Neuronal stem cell (in vitro differentiated cells): ENCODE measurements at regions not wholly inside any gene's neighbourhood (a gene's known extent, or its start where the extent isn't known, plus 50 kb on each side); places are given as distances from the start of the nearest gene placed in this dataset.

Experiments used
- DNase-seq: peaks from one replicate; pipeline ENCODE4 v3.0.0-alpha.2; 2013; ENCODE audit warnings: low spot score
- H2AFZ ChIP-seq: one replicate; pipeline ENCODE4 v1.6.1; 2013; ENCODE audit warnings: mild to moderate bottlenecking, low read length, inconsistent platforms
- H2AK5ac ChIP-seq: 2 replicates; pipeline ENCODE4 v1.6.1; 2013; ENCODE audit warnings: low read depth, mild to moderate bottlenecking, inconsistent platforms, low read length, moderate library complexity, mixed read lengths
- H2BK120ac ChIP-seq: 2 replicates; pipeline ENCODE4 v1.6.1; 2013; ENCODE audit warnings: low read depth, mild to moderate bottlenecking, inconsistent platforms, low read length, moderate library complexity, mixed read lengths
- H2BK12ac ChIP-seq: one replicate; pipeline ENCODE4 v1.6.1; 2013; ENCODE audit warnings: low read length, inconsistent platforms
- H2BK15ac ChIP-seq: 2 replicates; pipeline ENCODE4 v1.6.1; 2013; ENCODE audit warnings: mild to moderate bottlenecking, low read length, inconsistent platforms, mixed read lengths
- H2BK5ac ChIP-seq: one replicate; pipeline ENCODE4 v1.6.1; 2013; ENCODE audit warnings: inconsistent platforms, mild to moderate bottlenecking, low read length, moderate library complexity
- H3K14ac ChIP-seq: one replicate; pipeline ENCODE4 v1.6.1; 2013; ENCODE audit warnings: low read length, inconsistent platforms
- H3K18ac ChIP-seq: 2 replicates; pipeline ENCODE4 v1.6.1; 2013; ENCODE audit warnings: low read length, inconsistent platforms
- H3K23ac ChIP-seq: 2 replicates; pipeline ENCODE4 v1.6.1; 2013; ENCODE audit warnings: low read depth, mild to moderate bottlenecking, mixed read lengths, low read length, inconsistent platforms; ENCODE audit not compliant: poor library complexity
- H3K27ac ChIP-seq: replicated peaks from 3 replicates; pipeline ENCODE4 v1.5.1; 2013; ENCODE audit warnings: low read length, inconsistent platforms
- H3K27me3 ChIP-seq, 3 experiments: 2 replicates each; pipeline ENCODE4 v1.6.1; 2013; ENCODE audit warnings: low read length in 3 of 3, mild to moderate bottlenecking in 2 of 3, inconsistent platforms in 1 of 3, low read depth in 1 of 3, mixed read lengths in 1 of 3, moderate library complexity in 1 of 3; ENCODE audit not compliant: control insufficient read depth in 3 of 3, insufficient read depth in 3 of 3
- H3K36me3 ChIP-seq, 2 donors: replicated peaks in 1 of 2; 2 replicates each; pipeline ENCODE4 v1.6.1; 2013; ENCODE audit warnings: low read length in 2 of 2; ENCODE audit not compliant: control insufficient read depth in 2 of 2, insufficient read depth in 2 of 2
- H3K4ac ChIP-seq: 2 replicates; pipeline ENCODE4 v1.6.1; 2013; ENCODE audit warnings: inconsistent platforms, mild to moderate bottlenecking, low read length, moderate library complexity
- H3K4me1 ChIP-seq, 2 donors: 1 replicate in 1 of 2; 2 replicates in 1 of 2; pipeline ENCODE4 v1.6.1; 2013; ENCODE audit warnings: low read length in 2 of 2, low read depth in 1 of 2; ENCODE audit not compliant: control insufficient read depth in 2 of 2, insufficient read depth in 1 of 2
- H3K4me2 ChIP-seq: one replicate; pipeline ENCODE4 v1.6.1; 2013; ENCODE audit warnings: mild to moderate bottlenecking, low read length, inconsistent platforms; ENCODE audit not compliant: insufficient read depth, poor library complexity, severe bottlenecking
- H3K4me3 ChIP-seq, 2 donors: 2 replicates each; pipeline ENCODE4 v1.5.1; 2013; ENCODE audit warnings: low read length in 2 of 2, mild to moderate bottlenecking in 2 of 2, inconsistent platforms in 1 of 2, moderate library complexity in 1 of 2
- H3K79me1 ChIP-seq: one replicate; pipeline ENCODE4 v1.6.1; 2013; ENCODE audit warnings: low read depth, mild to moderate bottlenecking, inconsistent platforms, low read length, moderate library complexity
- H3K9ac ChIP-seq: one replicate; pipeline ENCODE4 v1.6.1; 2013; ENCODE audit warnings: mild to moderate bottlenecking, low read depth, low read length, inconsistent platforms; ENCODE audit not compliant: poor library complexity
- H3K9me3 ChIP-seq, 2 donors: replicated peaks in 1 of 2; 2 replicates each; pipeline versions ENCODE3 to v1.6.1; 2013; ENCODE audit warnings: low read length in 2 of 2, mild to moderate bottlenecking in 2 of 2, inconsistent platforms in 1 of 2, low read depth in 1 of 2, mixed read lengths in 1 of 2, moderate library complexity in 1 of 2; ENCODE audit not compliant: control insufficient read depth in 2 of 2, insufficient read depth in 1 of 2
- H4K8ac ChIP-seq: one replicate; pipeline ENCODE4 v1.6.1; 2013; ENCODE audit warnings: low read depth, mild to moderate bottlenecking, inconsistent platforms, low read length, moderate library complexity
- H4K91ac ChIP-seq: one replicate; pipeline ENCODE4 v1.6.1; 2013; ENCODE audit warnings: low read length, low read depth, mild to moderate bottlenecking, inconsistent platforms; ENCODE audit not compliant: poor library complexity
- WGBS, 2 donors: extraction: QIAGEN DNeasy Blood & Tissue Kit; methylation state at CpG; one replicate each; pipeline ENCODE4 v1.1.7; 2013; ENCODE audit warnings: missing lambda C conversion rate in 2 of 2, mixed read lengths in 1 of 2; ENCODE audit not compliant: insufficient read length in 2 of 2, insufficient replicate concordance in 1 of 2; ENCODE audit errors: extremely low coverage in 2 of 2; 5-methylcytosine and 5-hydroxymethylcytosine counted together

- no peaks in the 10 kb centered on the region for H3K9me3 ChIP-seq
- no peak for DNase-seq
These were observed 1411.2 kb downstream of the RAPGEF2 start for GRCh38 chr4:160514126-160514525.

DNA sequence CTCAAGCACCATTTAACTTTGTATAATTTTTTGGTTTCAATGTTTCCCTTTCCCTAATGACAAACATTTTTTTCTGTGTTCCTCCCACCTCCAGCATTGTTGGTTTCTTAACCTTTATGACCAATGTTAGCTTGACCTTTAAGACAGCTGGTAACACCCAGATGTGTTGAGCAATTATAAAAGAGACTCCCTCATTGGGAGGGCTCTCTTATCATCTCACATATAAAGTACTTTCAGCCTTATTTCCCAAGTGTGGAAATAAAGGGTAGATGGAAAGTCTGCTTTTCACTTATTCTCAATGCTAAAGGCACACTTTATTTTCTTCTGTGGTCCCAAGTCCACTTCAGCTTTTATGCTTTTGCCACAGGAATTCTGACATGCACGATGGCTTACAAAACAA lies 1420.4 kb downstream of the RAPGEF2 start:
- H3K9ac ChIP-seq, result no peak overlapping the region
- no peak overlapping the region for H2AFZ ChIP-seq
- no peak overlapping the region for H4K91ac ChIP-seq
- H3K4me1 ChIP-seq, result no peaks in the 10 kb centered on the region
- H3K18ac ChIP-seq, result no peak overlapping the region
- no peaks in the 10 kb centered on the region for H3K27me3 ChIP-seq
- no peak for DNase-seq
- H3K27ac ChIP-seq, result no peak overlapping the region
- H3K79me1 ChIP-seq, result no peaks in the 10 kb centered on the region
- no peak overlapping the region for H2BK12ac ChIP-seq
- no peaks in the 10 kb centered on the region for H3K36me3 ChIP-seq
- WGBS, 2 donors, result no CpG with 5 or more reads among the region's 1 CpG
- H2BK120ac ChIP-seq, result no peak overlapping the region
- H2BK15ac ChIP-seq, result no peak overlapping the region
- H3K9me3 ChIP-seq, result no peaks in the 10 kb centered on the region
- no peak overlapping the region for H2BK5ac ChIP-seq
- H3K4ac ChIP-seq, result no peak overlapping the region
- no peak overlapping the region for H3K4me3 ChIP-seq
- H3K23ac ChIP-seq, result no peak overlapping the region
- H3K4me2 ChIP-seq, result no peak overlapping the region
- no peak overlapping the region for H3K14ac ChIP-seq
- H2AK5ac ChIP-seq, result no peak overlapping the region
- no peak overlapping the region for H4K8ac ChIP-seq

More at GRCh38 chr4:160514126-160514525, 1411.2 kb downstream of the RAPGEF2 start:
- Histone ChIP-seq H2BK120ac (no peak overlapping the region), H2AFZ (no peak overlapping the region), H4K91ac (no peak overlapping the region), H3K23ac (no peak overlapping the region), H3K14ac (no peak overlapping the region), H3K27ac (no peak overlapping the region), H4K8ac (no peak overlapping the region), H3K4me3 (no peak overlapping the region), H3K4ac (no peak overlapping the region), H2AK5ac (no peak overlapping the region), H3K79me1 (no peaks in the 10 kb centered on the region), H2BK12ac (no peak overlapping the region), H3K36me3 (no peaks in the 10 kb centered on the region), H3K18ac (no peak overlapping the region), H2BK5ac (no peak overlapping the region), H3K4me1 (no peaks in the 10 kb centered on the region), H3K27me3 (no peaks in the 10 kb centered on the region), H3K9ac (no peak overlapping the region), H2BK15ac (no peak overlapping the region), H3K4me2 (no peak overlapping the region)
- no CpG with 5 or more reads among the region's 3 CpGs for WGBS, 2 donors

- Histone ChIP-seq H4K91ac (no peak overlapping the region), H3K23ac (no peak overlapping the region), H2AFZ (no peak overlapping the region), H2BK12ac (no peak overlapping the region), H3K18ac (no peak overlapping the region), H3K14ac (no peak overlapping the region), H2BK5ac (no peak overlapping the region), H2BK120ac (no peak overlapping the region), H3K4ac (no peak overlapping the region), H3K4me2 (no peak overlapping the region), H2BK15ac (no peak overlapping the region), H2AK5ac (no peak overlapping the region), H4K8ac (no peak overlapping the region), H3K4me1 (no peaks in the 10 kb centered on the region), H3K9ac (no peak overlapping the region), H3K4me3 (no peak overlapping the region), H3K27ac (no peak overlapping the region), H3K9me3 (no peaks in the 10 kb centered on the region), H3K36me3 (no peaks in the 10 kb centered on the region), H3K27me3 (no peaks in the 10 kb centered on the region), H3K79me1 (no peaks in the 10 kb centered on the region)
- no CpG with 5 or more reads among the region's 5 CpGs for WGBS, 2 donors
- DNase-seq, result no peak
These were observed 1434.8 kb downstream of the RAPGEF2 start for GRCh38 chr4:160537681-160538080.

DNA sequence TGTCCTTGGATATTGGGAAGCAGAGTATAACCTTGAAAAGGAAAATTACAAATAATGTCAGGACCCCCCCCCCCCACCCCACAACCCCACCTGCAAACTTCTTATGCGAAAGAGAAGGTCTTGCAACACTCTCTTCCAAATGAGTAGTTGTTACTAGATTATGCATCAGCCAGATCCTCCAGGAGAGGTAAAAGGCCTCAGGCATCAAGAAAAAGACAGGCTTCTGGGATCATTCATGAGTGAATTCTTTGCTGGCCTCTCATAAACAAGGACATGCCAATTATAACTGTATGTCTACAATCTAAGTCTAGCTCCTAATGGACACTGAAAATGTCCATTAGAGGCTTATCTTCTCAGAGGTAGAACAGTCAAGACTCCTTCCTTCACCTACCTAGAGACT lies 1443.3 kb downstream of the RAPGEF2 start:
- Histone ChIP-seq H4K91ac (no peak overlapping the region), H3K4me1 (no peaks in the 10 kb centered on the region), H2BK5ac (no peak overlapping the region), H2BK15ac (no peak overlapping the region), H3K27ac (no peak overlapping the region), H3K27me3 (no peaks in the 10 kb centered on the region), H3K23ac (no peak overlapping the region), H3K4ac (no peak overlapping the region), H2BK120ac (no peak overlapping the region), H3K9ac (no peak overlapping the region), H2AK5ac (no peak overlapping the region), H3K9me3 (no peaks in the 10 kb centered on the region), H3K14ac (no peak overlapping the region), H3K79me1 (no peaks in the 10 kb centered on the region), H4K8ac (no peak overlapping the region), H3K4me3 (no peak overlapping the region), H3K4me2 (no peak overlapping the region), H2AFZ (no peak overlapping the region), H2BK12ac (no peak overlapping the region), H3K18ac (no peak overlapping the region), H3K36me3 (no peaks in the 10 kb centered on the region)
- no peak for DNase-seq
- WGBS, 2 donors, result no CpG with 5 or more reads among the region's 1 CpG
